ENCODE measurements at regions not wholly inside any gene's neighbourhood (a gene's known extent, or its start where the extent isn't known, plus 50 kb on each side); places are given as distances from the start of the nearest gene placed in this dataset.

- no peak overlapping the region for H3K4me3 ChIP-seq (ENCODE audit: low read depth, low read length, poor library complexity, severe bottlenecking)
- TF ChIP-seq EZH2 (IDR thresholded peaks at IDR 0.05; ENCODE audit: borderline replicate concordance, low read length): no peak
- TF ChIP-seq, protein P1, sequence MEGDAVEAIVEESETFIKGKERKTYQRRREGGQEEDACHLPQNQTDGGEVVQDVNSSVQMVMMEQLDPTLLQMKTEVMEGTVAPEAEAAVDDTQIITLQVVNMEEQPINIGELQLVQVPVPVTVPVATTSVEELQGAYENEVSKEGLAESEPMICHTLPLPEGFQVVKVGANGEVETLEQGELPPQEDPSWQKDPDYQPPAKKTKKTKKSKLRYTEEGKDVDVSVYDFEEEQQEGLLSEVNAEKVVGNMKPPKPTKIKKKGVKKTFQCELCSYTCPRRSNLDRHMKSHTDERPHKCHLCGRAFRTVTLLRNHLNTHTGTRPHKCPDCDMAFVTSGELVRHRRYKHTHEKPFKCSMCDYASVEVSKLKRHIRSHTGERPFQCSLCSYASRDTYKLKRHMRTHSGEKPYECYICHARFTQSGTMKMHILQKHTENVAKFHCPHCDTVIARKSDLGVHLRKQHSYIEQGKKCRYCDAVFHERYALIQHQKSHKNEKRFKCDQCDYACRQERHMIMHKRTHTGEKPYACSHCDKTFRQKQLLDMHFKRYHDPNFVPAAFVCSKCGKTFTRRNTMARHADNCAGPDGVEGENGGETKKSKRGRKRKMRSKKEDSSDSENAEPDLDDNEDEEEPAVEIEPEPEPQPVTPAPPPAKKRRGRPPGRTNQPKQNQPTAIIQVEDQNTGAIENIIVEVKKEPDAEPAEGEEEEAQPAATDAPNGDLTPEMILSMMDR (IDR thresholded peaks at IDR 0.05; ENCODE audit: low read length): no peak
- H3K36me3 ChIP-seq (ENCODE audit: insufficient read depth, low read length): no peaks in the 10 kb centered on the region
- no peaks in the 10 kb centered on the region for H3K9me3 ChIP-seq (ENCODE audit: low read length)
- no peak overlapping the region for H3K4me2 ChIP-seq (ENCODE audit: low read length)
- no peaks in the 10 kb centered on the region for H3K79me2 ChIP-seq (ENCODE audit: insufficient read depth, low read length)
- H3K27ac ChIP-seq (ENCODE audit: low read depth, low read length, poor library complexity, severe bottlenecking): no peak overlapping the region
- H3K9ac ChIP-seq (ENCODE audit: low read length): no peak overlapping the region
- H3K4me1 ChIP-seq (ENCODE audit: insufficient read depth, low read length, severe bottlenecking): no peaks in the 10 kb centered on the region
- no peaks in the 10 kb centered on the region for H3K27me3 ChIP-seq (ENCODE audit: insufficient read depth, low read length)
- no peak overlapping the region for H2AFZ ChIP-seq (ENCODE audit: low read length)
- H4K20me1 ChIP-seq (ENCODE audit: insufficient read depth, low read length): no peaks in the 10 kb centered on the region
- no peaks in the 10 kb centered on the region for H3F3A ChIP-seq (ENCODE audit: insufficient read depth, low read length)
- H3K9me2 ChIP-seq (ENCODE audit: low read depth, low read length): no peaks in the 10 kb centered on the region
These were observed 126.6 kb upstream of the SDK2 start for GRCh38 chr17:73770849-73771229.

DNA sequence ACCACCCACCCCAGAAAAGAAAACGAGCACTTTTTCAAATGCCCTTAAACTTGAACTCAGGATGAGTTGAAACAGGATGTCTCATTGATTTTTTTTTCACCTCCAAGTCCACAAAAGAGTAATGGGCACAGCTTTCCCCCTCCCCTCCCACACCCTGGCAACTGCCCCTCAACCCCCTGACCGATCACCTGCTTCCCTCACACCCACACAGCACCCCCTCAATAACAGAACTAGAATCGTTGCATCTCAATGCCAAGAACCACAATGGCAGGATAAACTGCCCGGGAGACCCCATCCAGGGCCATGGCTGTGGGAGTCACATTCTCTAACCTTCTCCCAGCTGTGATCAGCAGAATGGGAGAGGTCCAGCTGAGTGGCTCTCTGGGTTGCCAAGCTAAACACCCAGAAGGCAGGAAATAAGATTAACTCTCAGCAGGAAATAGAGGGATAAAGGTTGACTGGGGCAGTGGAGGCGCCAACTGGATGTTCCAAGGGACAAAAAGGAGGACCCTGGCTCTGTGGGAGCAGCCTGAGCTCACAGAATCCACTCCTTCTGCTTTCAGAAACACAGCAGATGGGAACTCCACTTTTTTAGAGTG, 128.0 kb upstream of the SDK2 start:
- no peak overlapping the region for H3K4me3 ChIP-seq (ENCODE audit: low read depth, low read length, poor library complexity, severe bottlenecking)
- H4K20me1 ChIP-seq (ENCODE audit: insufficient read depth, low read length): no peaks in the 10 kb centered on the region
- no peaks in the 10 kb centered on the region for H3K36me3 ChIP-seq (ENCODE audit: insufficient read depth, low read length)
- no peaks in the 10 kb centered on the region for H3K9me2 ChIP-seq (ENCODE audit: low read depth, low read length)
- no peak overlapping the region for H2AFZ ChIP-seq (ENCODE audit: low read length)
- H3K27me3 ChIP-seq (ENCODE audit: insufficient read depth, low read length): no peaks in the 10 kb centered on the region
- H3K9ac ChIP-seq (ENCODE audit: low read length): no peak overlapping the region
- H3F3A ChIP-seq (ENCODE audit: insufficient read depth, low read length): no peaks in the 10 kb centered on the region
- no peaks in the 10 kb centered on the region for H3K79me2 ChIP-seq (ENCODE audit: insufficient read depth, low read length)
- no peak overlapping the region for H3K27ac ChIP-seq (ENCODE audit: low read depth, low read length, poor library complexity, severe bottlenecking)
- H3K9me3 ChIP-seq (ENCODE audit: low read length): no peaks in the 10 kb centered on the region
- TF ChIP-seq EZH2 (IDR thresholded peaks at IDR 0.05; ENCODE audit: borderline replicate concordance, low read length): no peak
- TF ChIP-seq, protein P1 (IDR thresholded peaks at IDR 0.05; ENCODE audit: low read length): no peak
- H3K4me2 ChIP-seq (ENCODE audit: low read length): no peak overlapping the region
- H3K4me1 ChIP-seq (ENCODE audit: insufficient read depth, low read length, severe bottlenecking): no peaks in the 10 kb centered on the region

DNA sequence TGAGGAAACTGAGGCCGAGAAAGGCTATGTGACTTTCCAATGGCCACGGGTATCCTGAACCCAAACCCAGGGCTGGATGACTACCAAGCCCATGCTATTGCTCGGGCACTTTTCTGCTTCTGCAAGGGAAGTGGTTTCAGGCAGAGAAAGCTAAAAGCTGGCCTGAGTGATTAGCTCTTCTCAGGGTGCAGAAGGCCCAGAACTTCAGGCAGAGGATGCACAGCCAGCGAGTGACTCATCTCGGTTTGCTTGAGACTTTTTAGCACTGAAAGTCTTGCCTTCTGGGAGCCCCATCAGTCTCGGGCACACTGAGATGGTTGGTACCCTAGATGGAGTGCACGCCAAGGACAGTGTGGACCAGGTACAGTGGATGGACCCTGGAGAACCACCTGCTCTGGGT, 129.5 kb upstream of the SDK2 start:
- H3K4me1 ChIP-seq (ENCODE audit: insufficient read depth, low read length, severe bottlenecking): no peaks in the 10 kb centered on the region
- H3K27me3 ChIP-seq (ENCODE audit: insufficient read depth, low read length): no peaks in the 10 kb centered on the region
- H3K36me3 ChIP-seq (ENCODE audit: insufficient read depth, low read length): no peaks in the 10 kb centered on the region
- no peaks in the 10 kb centered on the region for H3F3A ChIP-seq (ENCODE audit: insufficient read depth, low read length)
- H3K79me2 ChIP-seq (ENCODE audit: insufficient read depth, low read length): no peaks in the 10 kb centered on the region
- no peaks in the 10 kb centered on the region for H4K20me1 ChIP-seq (ENCODE audit: insufficient read depth, low read length)
- no peak overlapping the region for H3K4me2 ChIP-seq (ENCODE audit: low read length)
- no peak overlapping the region for H3K4me3 ChIP-seq (ENCODE audit: low read depth, low read length, poor library complexity, severe bottlenecking)
- no peak overlapping the region for H3K9ac ChIP-seq (ENCODE audit: low read length)
- H3K27ac ChIP-seq (ENCODE audit: low read depth, low read length, poor library complexity, severe bottlenecking): no peak overlapping the region
- TF ChIP-seq, protein P1 (IDR thresholded peaks at IDR 0.05; ENCODE audit: low read length): no peak
- no peak for TF ChIP-seq EZH2 (IDR thresholded peaks at IDR 0.05; ENCODE audit: borderline replicate concordance, low read length)
- H3K9me3 ChIP-seq (ENCODE audit: low read length): no peaks in the 10 kb centered on the region
- H2AFZ ChIP-seq (ENCODE audit: low read length): no peak overlapping the region
- no peaks in the 10 kb centered on the region for H3K9me2 ChIP-seq (ENCODE audit: low read depth, low read length)

Measured in OCI-LY1 (cell line).